Fibroblast of villous mesenchyme (primary cell): ENCODE measurements at regions not wholly inside any gene's neighbourhood (a gene's known extent, or its start where the extent isn't known, plus 50 kb on each side); places are given as distances from the start of the nearest gene placed in this dataset.

ENCODE experiments used
- DNase-seq: peaks from one replicate; pipeline ENCODE4 v3.0.0-alpha.2; 2010; ENCODE audit warnings: low read depth
- H3K4me3 ChIP-seq: 2 replicates; pipeline ENCODE4 v1.5.1; 2011; ENCODE audit warnings: low read depth, mild to moderate bottlenecking, low read length
- CTCF ChIP-seq: IDR thresholded peaks from 2 replicates; pipeline ENCODE4 v1.5.1; 2012; ENCODE audit warnings: low read depth, mild to moderate bottlenecking, low read length; ENCODE audit not compliant: insufficient read depth

- DNase-seq: no peak
- H3K4me3 ChIP-seq: no peak overlapping the region
- no peak for TF ChIP-seq CTCF
Observed at GRCh38 chr18:78610179-78610578, 369.4 kb upstream of the SALL3 start.

GRCh38 chr18:78611201-78611800, 368.3 kb upstream of the SALL3 start:
- no peak for TF ChIP-seq CTCF
- no peak overlapping the region for H3K4me3 ChIP-seq
- DNase-seq: no peak

- H3K4me3 ChIP-seq: no peak overlapping the region
- no peak for TF ChIP-seq CTCF
- DNase-seq: no peak
Observed at GRCh38 chr18:78611869-78612268, 367.7 kb upstream of the SALL3 start.

GRCh38 chr18:78612318-78612717, 367.3 kb upstream of the SALL3 start:
- no peak for TF ChIP-seq CTCF
- no peak overlapping the region for H3K4me3 ChIP-seq
- DNase-seq: no peak

- no peak overlapping the region for H3K4me3 ChIP-seq
- no peak for DNase-seq
- no peak for TF ChIP-seq CTCF
Observed at GRCh38 chr18:78612801-78613200, 366.8 kb upstream of the SALL3 start.

GRCh38 chr18:78618726-78619125, 360.9 kb upstream of the SALL3 start:
- H3K4me3 ChIP-seq: no peak overlapping the region
- no peak for DNase-seq
- TF ChIP-seq CTCF: no peak

- no peak overlapping the region for H3K4me3 ChIP-seq
- TF ChIP-seq CTCF: no peak
- DNase-seq: no peak
Observed at GRCh38 chr18:78619854-78620253, 359.8 kb upstream of the SALL3 start.
